SK-N-MC (cell line): ENCODE measurements at regions not wholly inside any gene's neighbourhood (a gene's known extent, or its start where the extent isn't known, plus 50 kb on each side); places are given as distances from the start of the nearest gene placed in this dataset.

Source experiments
- DNase-seq: peaks from one replicate; pipeline ENCODE4 v3.0.0-alpha.2; 2011; ENCODE audit warnings: low read depth, low spot score
- H3K27ac ChIP-seq: fragments of 200-600 bp; sonication (generic); 2 replicates; pipeline ENCODE4 v1.5.1; 2016; ENCODE audit warnings: mixed run types
- H3K36me3 ChIP-seq: fragments of 200-600 bp; sonication (generic); 2 replicates; pipeline ENCODE4 v1.6.1; 2017; ENCODE audit warnings: antibody characterized with exemption, low read length, mixed read lengths; ENCODE audit not compliant: insufficient read depth
- H3K4me3 ChIP-seq: fragments of 200-600 bp; sonication (generic); 2 replicates; pipeline ENCODE4 v1.5.1; 2016
- H3K9ac ChIP-seq: fragments of 200-600 bp; sonication (generic); 2 replicates; pipeline ENCODE4 v1.8.0; 2017; ENCODE audit warnings: mixed run types, mixed read lengths; ENCODE audit not compliant: insufficient read length
- H3K9me3 ChIP-seq: fragments of 200-600 bp; sonication (generic); 2 replicates; pipeline ENCODE4 v1.6.1; 2017; ENCODE audit warnings: low read depth, mild to moderate bottlenecking, antibody characterized with exemption, low read length, moderate library complexity, mixed read lengths
- EZH2 ChIP-seq: fragments of 200-600 bp; sonication (generic); IDR thresholded peaks from one replicate; pipeline ENCODE4 v1.6.1; 2017; ENCODE audit warnings: antibody characterized with exemption
- FOXP2 ChIP-seq: optimal IDR thresholded peaks from 2 replicates; pipeline ENCODE3; 2011; ENCODE audit warnings: mild to moderate bottlenecking, moderate library complexity; ENCODE audit not compliant: insufficient read depth; ENCODE audit errors: extremely low read length, control extremely low read depth
- POLR2AphosphoS5 ChIP-seq: IDR thresholded peaks from 2 replicates; pipeline ENCODE4 v1.6.1; 2012; ENCODE audit warnings: mild to moderate bottlenecking, low read depth, low read length, borderline replicate concordance

DNA sequence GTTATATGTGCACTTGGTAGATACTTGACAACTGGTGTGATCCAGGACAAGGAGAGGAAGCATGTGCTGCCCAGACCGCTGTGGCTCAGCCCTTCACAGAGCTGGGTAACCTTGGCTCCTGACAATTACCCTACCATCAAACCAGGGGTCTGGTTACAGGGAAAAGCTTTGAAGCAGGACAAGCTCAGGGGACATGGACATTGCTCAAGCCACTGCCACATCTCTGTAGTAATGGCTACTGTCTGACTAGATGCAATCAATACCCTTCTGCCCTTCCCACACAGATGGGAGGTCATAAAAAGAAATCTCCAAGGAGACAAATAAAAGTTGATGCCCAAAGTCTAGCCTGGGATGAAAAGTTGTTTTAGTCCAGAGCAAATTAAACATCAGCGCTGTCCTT, 577.4 kb downstream of the MED13L start:
- Histone ChIP-seq H3K9me3 (no peaks in the 10 kb centered on the region), H3K4me3 (no peak overlapping the region), H3K36me3 (no peaks in the 10 kb centered on the region), H3K9ac (no peak overlapping the region), H3K27ac (no peak overlapping the region)
- DNase-seq, result no peak
- TF ChIP-seq FOXP2 (no peak), EZH2 (no peak), POLR2AphosphoS5 (no peak)

DNA sequence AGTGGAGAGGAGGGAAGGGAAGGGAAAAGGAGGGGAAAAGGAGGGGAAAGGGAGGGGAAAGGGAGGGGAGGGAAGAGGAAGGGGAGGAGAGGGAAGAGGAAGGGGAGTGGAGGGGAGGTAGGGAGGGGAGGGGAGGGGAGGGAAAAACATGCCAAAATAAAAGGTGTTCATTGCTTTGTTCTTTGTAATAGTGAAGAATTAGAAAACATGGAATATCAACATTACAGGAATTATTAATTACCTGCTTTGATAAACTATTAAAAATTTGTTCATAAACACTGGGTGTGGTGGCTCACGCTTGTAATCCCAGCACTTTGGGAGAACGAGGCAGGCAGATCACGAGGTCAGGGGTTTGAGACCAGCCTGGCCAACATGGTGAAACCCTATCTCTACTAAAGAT, 579.2 kb downstream of the MED13L start:
- Histone ChIP-seq H3K27ac (no peak overlapping the region), H3K9me3 (no peaks in the 10 kb centered on the region), H3K4me3 (no peak overlapping the region), H3K9ac (no peak overlapping the region), H3K36me3 (no peaks in the 10 kb centered on the region)
- DNase-seq, result no peak
- no peak for TF ChIP-seq POLR2AphosphoS5
- no peak for TF ChIP-seq EZH2
- TF ChIP-seq FOXP2, result no peak

DNA sequence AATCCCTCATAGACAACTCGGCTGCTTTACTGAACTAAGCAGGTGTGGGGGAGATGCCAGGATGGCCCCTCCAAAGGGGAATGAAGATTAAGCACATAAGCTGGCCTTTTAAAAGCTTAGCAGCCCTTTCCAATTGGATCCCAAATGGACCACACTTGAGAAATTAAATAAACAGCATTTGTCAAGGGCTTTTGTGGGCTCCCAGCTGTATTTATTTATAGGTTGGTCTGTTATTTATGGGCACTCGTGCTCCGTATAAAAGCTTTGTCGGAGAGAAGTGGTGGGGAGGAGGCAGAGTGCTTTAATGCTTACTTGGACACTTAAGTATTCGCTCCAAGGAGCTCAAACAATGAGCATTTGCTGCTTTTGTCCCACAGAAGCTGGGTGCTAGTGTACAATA, 580.2 kb downstream of the MED13L start:
- H3K36me3 ChIP-seq, result no peaks in the 10 kb centered on the region
- no peak for TF ChIP-seq POLR2AphosphoS5
- TF ChIP-seq FOXP2, result no peak
- no peak for TF ChIP-seq EZH2
- no peak for DNase-seq

DNA sequence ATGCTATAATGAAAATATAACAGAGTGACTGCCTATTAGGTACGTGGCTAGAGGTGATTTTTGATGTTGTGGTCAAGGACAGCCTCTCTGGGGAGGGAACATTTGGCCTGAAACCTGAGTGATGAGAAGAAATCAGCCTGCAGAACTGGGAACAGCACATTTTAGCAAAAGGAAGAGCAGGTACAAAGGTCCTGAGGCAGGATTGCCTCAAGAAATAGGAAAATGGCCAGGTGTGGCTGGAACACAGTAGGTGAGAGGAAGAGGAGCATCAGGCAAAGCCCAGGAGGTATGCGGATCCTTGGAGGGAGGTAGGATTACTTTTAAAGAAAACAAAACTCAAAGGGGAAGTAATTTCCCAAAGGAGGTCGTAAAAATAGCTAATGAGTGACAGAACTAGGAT, 582.9 kb downstream of the MED13L start:
- Histone ChIP-seq H3K9ac (no peak overlapping the region), H3K27ac (no peak overlapping the region), H3K36me3 (no peaks in the 10 kb centered on the region), H3K4me3 (no peak overlapping the region), H3K9me3 (no peaks in the 10 kb centered on the region)
- no peak for DNase-seq
- TF ChIP-seq FOXP2, result no peak
- TF ChIP-seq POLR2AphosphoS5, result no peak
- TF ChIP-seq EZH2, result no peak

More for the DNA sequence above, 580.2 kb downstream of the MED13L start:
- Histone ChIP-seq H3K27ac (no peak overlapping the region), H3K9ac (no peak overlapping the region), H3K9me3 (no peaks in the 10 kb centered on the region), H3K4me3 (no peak overlapping the region)

DNA sequence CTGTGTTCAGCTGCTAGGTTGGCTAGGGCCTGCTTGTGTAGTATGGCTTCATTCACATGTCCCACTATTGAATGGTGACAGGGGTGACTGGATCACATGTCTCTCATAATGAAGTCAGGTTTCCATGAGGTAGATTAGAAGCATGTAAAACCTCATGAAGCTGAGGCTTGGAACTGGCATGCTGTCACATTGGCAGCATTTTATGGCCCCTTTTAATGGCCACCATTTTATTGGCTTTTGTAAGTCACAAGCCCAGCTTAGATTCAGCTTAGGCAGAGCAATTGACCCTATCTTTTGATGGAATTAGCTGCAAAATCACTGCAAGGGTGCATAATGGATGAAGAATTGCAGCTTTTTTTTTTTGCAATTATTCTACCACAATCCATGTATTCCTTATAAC, 583.5 kb downstream of the MED13L start:
- Histone ChIP-seq H3K36me3 (no peaks in the 10 kb centered on the region), H3K4me3 (no peak overlapping the region), H3K27ac (no peak overlapping the region), H3K9ac (no peak overlapping the region), H3K9me3 (no peaks in the 10 kb centered on the region)
- no peak for DNase-seq
- TF ChIP-seq FOXP2, result no peak
- TF ChIP-seq POLR2AphosphoS5, result no peak
- no peak for TF ChIP-seq EZH2

DNA sequence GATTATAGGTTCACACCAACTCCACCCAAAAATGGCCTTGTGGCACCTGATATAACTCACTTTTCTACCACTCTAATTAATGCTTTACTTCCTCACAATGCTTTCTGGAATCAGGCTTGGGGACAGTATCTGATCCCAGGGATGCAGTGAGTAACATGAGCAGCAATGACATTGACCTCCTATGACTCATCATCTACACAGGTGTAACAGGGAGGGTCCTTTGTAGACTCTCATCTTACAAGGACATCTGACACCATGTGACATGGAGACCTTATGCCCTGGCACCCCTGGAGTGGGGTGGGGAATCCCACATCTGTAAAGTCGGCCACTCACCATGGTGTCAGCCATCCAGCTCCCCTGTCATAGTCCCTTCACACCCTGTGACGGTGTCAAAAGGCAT, 586.4 kb downstream of the MED13L start:
- no peaks in the 10 kb centered on the region for H3K9me3 ChIP-seq
- H3K4me3 ChIP-seq, result no peak overlapping the region
- H3K9ac ChIP-seq, result no peak overlapping the region
- H3K27ac ChIP-seq, result no peak overlapping the region
- H3K36me3 ChIP-seq, result no peaks in the 10 kb centered on the region
- no peak for TF ChIP-seq EZH2
- no peak for TF ChIP-seq POLR2AphosphoS5
- TF ChIP-seq FOXP2, result no peak
- no peak for DNase-seq

DNA sequence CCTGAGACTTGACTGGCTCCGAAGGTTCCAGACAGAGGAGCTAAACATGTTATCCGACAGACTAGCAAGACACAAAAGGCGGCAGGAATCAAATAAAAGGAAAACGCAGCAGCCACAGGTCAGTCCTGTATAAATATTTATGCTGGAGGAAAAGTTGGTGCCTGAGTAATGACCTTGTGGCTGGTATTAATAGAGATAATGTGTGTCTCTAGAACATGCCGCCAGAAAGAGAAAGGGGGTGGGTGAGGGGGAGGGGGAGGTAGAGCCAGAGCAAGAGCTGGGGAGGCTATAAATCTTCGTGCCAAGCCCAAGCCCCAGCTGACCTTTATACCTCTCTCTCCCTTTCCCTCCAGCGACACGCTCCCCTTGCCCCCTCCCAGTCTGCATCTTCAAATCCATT, 590.4 kb downstream of the MED13L start:
- no peaks in the 10 kb centered on the region for H3K9me3 ChIP-seq
- no peak for DNase-seq
- TF ChIP-seq EZH2 (no peak), FOXP2 (no peak), POLR2AphosphoS5 (no peak)
- no peak overlapping the region for H3K4me3 ChIP-seq
- no peak overlapping the region for H3K9ac ChIP-seq
- no peaks in the 10 kb centered on the region for H3K36me3 ChIP-seq
- H3K27ac ChIP-seq, result no peak overlapping the region

DNA sequence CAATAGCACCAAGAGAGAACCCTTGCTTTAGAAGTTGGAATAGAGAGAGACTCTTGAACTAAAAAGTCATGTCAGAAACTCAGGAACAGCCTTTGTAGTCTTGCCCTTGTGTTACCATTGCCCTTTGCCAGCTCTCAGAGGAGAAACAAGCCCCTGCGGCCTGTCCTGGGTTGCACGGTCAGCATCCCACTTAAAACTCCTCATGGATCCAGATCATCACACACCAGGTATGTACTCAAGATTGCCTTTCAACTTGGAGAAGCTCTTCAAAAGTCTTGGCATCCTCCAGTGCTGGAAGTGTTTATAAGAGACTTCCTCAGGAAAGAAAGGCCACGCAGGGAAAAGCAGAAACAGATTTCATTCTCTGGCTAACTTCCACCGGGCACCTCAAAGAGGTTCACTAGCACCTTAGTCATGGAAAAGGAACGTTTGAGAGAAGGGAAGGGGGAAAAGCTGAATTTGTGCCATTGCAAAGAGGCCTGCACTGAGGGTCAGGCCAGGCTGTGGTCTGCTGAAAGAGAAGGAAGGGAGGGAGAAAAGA, 594.2 kb downstream of the MED13L start:
- Histone ChIP-seq H3K4me3 (no peak overlapping the region), H3K9ac (no peak overlapping the region), H3K27ac (no peak overlapping the region), H3K9me3 (no peaks in the 10 kb centered on the region), H3K36me3 (no peaks in the 10 kb centered on the region)
- TF ChIP-seq EZH2 (no peak), FOXP2 (no peak), POLR2AphosphoS5 (no peak)
- no peak for DNase-seq

DNA sequence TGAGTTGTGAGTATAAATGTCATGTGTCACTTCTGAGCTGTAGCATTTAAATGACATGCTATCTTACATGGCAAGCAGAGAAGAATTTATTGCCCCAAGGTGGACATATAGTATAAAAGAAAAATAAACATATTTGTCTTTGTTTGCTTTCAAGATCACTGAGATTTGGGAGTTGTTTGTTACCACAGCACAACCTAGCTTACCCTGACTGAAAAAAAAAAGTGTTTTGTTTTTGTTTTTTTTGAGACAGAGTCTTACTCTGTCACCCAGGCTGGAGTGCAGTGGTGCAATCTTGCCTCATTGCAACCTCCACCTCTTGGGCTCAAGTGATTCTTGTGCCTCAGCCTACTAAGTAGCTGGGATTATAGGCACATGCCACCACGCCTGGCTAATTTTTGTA, 596.5 kb downstream of the MED13L start:
- no peak overlapping the region for H3K27ac ChIP-seq
- no peak for DNase-seq
- no peaks in the 10 kb centered on the region for H3K36me3 ChIP-seq
- TF ChIP-seq POLR2AphosphoS5, result no peak
- no peak for TF ChIP-seq FOXP2
- TF ChIP-seq EZH2, result no peak
- H3K4me3 ChIP-seq, result no peak overlapping the region
- H3K9me3 ChIP-seq, result no peaks in the 10 kb centered on the region
- H3K9ac ChIP-seq, result no peak overlapping the region
